Small intestine (tissue), 7 donors: ENCODE measurements at regions not wholly inside any gene's neighbourhood (a gene's known extent, or its start where the extent isn't known, plus 50 kb on each side); places are given as distances from the start of the nearest gene placed in this dataset.

Source experiments
- DNase-seq, 2 donors: peaks; one replicate each; pipeline versions ENCODE4 v3.0.0 to v3.0.0-alpha.2; 2013
- FAIRE-seq: peaks from 2 replicates; lab custom pipeline; 2012; peaks lifted over from hg19 to GRCh38; lab: Jason Lieb, UNC
- H3K27ac ChIP-seq, 3 donors: one replicate each; pipeline ENCODE4 v1.5.1; 2013; ENCODE audit warnings: low read length in 2 of 3, mild to moderate bottlenecking in 2 of 3, control low read depth in 1 of 3, inconsistent platforms in 1 of 3, low read depth in 1 of 3, moderate library complexity in 1 of 3
- H3K27me3 ChIP-seq, 3 donors: one replicate each; pipeline ENCODE4 v1.6.1; 2013; ENCODE audit warnings: low read length in 3 of 3, inconsistent platforms in 1 of 3; ENCODE audit not compliant: control insufficient read depth in 3 of 3, insufficient read depth in 3 of 3
- H3K36me3 ChIP-seq, 3 donors: one replicate each; pipeline ENCODE4 v1.6.1; 2013; ENCODE audit warnings: low read length in 3 of 3, inconsistent platforms in 1 of 3, low read depth in 1 of 3, mild to moderate bottlenecking in 1 of 3, moderate library complexity in 1 of 3; ENCODE audit not compliant: control insufficient read depth in 3 of 3, insufficient read depth in 2 of 3
- H3K4me1 ChIP-seq, 3 donors: one replicate each; pipeline ENCODE4 v1.6.1; 2013; ENCODE audit warnings: low read length in 2 of 3, inconsistent platforms in 1 of 3, low read depth in 1 of 3, mild to moderate bottlenecking in 1 of 3, moderate library complexity in 1 of 3; ENCODE audit not compliant: control insufficient read depth in 3 of 3, insufficient read depth in 2 of 3
- H3K4me3 ChIP-seq, 3 donors: one replicate each; pipeline ENCODE4 v1.5.1; 2013; ENCODE audit warnings: low read length in 3 of 3, control low read depth in 1 of 3, inconsistent platforms in 1 of 3, low read depth in 1 of 3, mild to moderate bottlenecking in 1 of 3, moderate library complexity in 1 of 3
- H3K9me3 ChIP-seq, 2 donors: one replicate each; pipeline ENCODE4 v1.6.1; 2013; ENCODE audit warnings: low read depth in 1 of 2, low read length in 1 of 2; ENCODE audit not compliant: control insufficient read depth in 2 of 2, insufficient read depth in 1 of 2
- WGBS, 3 donors: extraction: QIAGEN DNeasy Blood & Tissue Kit; methylation state at CpG; one replicate each; pipeline ENCODE4 v1.1.7; 2013; 5-methylcytosine and 5-hydroxymethylcytosine counted together
- donor health status: healthy with polysubstance abuse.
- donor health status: control.
- donor health status: control.
- donor health status: Bipolar disorder and iron deficiency.
- donor health status: healthy.

DNA sequence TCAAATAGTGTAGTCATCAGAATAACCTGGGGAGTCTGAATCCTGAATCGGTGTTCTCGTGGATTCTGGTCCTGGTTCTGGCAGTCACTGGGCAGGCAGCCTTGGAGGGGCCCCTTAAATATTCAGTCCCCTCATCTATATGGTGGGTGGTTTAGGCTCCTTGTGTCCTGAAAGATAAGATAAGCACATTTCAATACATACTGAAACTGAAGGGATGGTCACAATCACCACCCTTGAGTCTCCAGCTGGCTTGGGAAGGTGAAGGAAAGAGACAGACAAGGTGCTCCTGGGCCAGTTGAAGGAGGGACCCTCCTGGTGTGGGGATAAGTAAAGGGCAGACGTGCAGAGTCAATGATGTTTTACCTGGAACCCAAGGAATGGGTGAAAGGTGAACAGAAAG, 146.7 kb downstream of the CXCL12 start:
- WGBS, 3 donors = 68 to 87% (median 76%) methylated on average over 3 of the region's 3 CpGs
- Histone ChIP-seq H3K27me3 (no peaks in the 10 kb centered on the region), H3K27ac (no peak overlapping the region), H3K36me3 (no peaks in the 10 kb centered on the region), H3K4me1 (peaks cover 0 to 3% (median 0%) of the 10 kb centered on the region in 3 donors), H3K9me3 (no peaks in the 10 kb centered on the region), H3K4me3 (no peak overlapping the region)
- no peak for FAIRE-seq
- no peak for DNase-seq

DNA sequence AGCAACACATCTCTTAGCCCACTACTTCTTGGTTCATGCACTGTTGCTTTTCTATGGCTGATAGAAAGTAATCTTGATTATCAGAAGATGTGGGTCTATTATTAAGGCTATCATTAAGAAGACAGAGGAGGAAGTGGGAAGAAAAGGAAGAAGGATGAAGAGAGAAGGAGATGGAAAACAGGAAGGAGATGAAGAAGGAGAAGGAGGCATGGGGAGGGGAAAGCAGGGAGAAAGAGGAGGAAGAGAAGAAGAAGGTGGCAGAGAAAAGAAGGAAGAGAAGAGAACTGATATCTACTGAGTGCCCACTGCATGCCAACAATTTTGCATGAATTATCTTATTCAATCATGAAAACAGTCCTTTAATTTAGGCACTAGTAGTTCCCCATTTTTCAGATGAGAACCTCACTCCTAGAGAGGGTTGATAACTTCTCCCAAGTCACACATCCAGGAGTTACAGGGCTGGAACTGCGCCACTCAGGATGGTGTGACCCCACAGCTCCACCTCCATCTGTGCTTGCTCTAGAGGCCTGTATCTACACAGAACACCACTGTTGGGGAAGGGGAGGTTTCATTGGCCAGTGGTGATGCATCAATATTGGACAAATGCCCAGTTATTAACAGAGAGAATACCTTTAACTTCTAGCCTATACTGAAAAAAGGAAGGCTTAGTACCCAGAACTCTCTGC, 147.4 kb downstream of the CXCL12 start:
- no peaks in the 10 kb centered on the region for H3K9me3 ChIP-seq
- no peak overlapping the region for H3K27ac ChIP-seq
- WGBS, 3 donors = 89 to 95% (median 91%) methylated on average over 1 of the region's 1 CpG
- H3K4me1 ChIP-seq = peaks cover 0 to 4% (median 0%) of the 10 kb centered on the region in 3 donors
- FAIRE-seq (no peak), DNase-seq (no peak)
- no peak overlapping the region for H3K4me3 ChIP-seq
- H3K27me3 ChIP-seq = no peaks in the 10 kb centered on the region
- no peaks in the 10 kb centered on the region for H3K36me3 ChIP-seq

DNA sequence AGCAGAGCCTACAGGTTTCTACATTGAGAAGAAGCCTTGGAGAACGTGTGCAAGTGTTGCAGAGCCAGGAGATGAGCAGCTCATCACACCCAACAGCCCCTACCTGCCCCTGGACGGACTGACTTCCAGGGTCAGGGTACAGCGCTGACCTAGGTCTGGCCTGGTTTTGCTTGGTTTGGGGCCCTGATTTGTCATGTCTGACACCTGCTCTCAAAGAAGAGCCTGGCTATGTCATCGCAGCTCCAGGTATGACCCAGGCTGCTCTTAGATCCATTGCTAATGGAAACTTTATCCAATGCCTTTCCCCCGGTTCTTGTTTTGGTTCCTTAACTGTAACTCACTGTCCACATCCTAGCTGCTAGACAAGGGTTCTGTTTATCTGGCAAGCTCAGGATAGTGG, 149.5 kb downstream of the CXCL12 start:
- DNase-seq (no peak), FAIRE-seq (no peak)
- H3K4me3 ChIP-seq = no peak overlapping the region
- peaks cover 0 to 4% (median 0%) of the 10 kb centered on the region in 3 donors for H3K4me1 ChIP-seq
- no peaks in the 10 kb centered on the region for H3K27me3 ChIP-seq
- H3K9me3 ChIP-seq = no peaks in the 10 kb centered on the region
- H3K36me3 ChIP-seq = no peaks in the 10 kb centered on the region
- WGBS, 3 donors = 78 to 92% (median 85%) methylated on average over 5 of the region's 5 CpGs
- no peak overlapping the region for H3K27ac ChIP-seq

DNA sequence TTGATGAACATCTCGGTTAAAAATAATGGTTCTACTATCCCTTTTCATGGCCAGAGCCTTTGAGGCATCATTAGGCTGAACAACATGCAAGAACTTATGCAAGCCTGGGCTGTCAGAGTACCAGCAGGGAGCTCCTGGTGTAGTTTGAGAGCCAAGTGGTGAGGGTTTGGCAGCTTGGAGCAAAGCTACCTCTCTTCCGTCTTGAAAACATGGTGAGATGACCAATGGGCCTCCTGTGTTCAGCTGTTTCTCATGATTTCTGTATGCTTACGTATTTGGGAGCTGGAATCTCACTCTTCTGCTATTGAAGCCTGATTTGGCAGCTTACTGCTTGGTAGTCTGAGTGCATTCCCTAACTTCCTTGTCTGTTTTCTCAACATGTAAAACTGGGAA, 150.4 kb downstream of the CXCL12 start:
- FAIRE-seq = no peak
- WGBS, 3 donors = 77 to 89% (median 79%) methylated on average over 3 of the region's 3 CpGs
- no peak for DNase-seq

DNA sequence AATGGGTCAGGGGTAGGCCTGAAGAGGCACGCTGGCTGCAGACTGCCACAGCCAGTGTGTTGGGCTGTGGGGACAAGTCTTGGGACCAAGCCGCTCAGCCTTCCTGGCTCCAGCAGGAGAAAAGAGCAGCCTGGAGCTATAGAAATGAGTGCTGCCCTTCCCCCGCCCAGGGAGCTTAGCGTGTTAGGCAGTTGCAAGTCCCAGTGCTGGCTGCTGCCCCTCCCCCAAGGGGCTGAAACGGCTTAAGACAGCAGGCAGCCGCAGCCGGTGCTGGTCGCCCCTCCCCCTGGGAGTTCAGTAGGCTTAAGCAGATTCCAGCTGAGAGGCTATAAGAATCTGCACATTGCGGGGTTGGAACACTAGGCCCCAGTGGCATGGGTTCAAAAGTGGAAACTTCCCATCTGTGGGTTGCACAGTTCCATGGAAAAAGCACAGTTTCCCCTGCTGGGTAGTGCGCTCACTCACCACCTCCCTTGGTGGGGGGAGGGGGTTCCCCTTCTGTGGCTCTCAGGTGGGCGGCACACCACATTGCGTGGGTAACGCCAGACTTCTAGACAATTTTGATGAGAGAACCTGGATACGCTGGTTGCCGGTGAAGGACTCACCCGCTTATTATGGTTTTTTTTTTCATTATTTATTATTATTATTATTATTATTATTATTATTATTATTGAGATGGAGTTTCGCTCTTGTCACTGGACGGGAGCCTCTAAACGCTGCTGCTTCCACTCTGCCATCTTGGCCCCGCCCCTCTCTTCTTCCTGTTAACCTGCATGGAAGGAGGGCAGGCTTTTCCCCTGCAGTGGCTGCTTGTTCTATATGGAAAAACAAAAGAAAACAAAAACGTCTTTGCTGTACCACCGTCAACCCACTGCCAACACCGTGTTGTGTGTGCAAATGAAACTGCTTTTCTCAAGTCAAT, 151.1 kb downstream of the CXCL12 start:
- 56 to 72% (median 71%) methylated on average over 23 of the region's 23 CpGs for WGBS, 3 donors
- Histone ChIP-seq H3K36me3 (no peaks in the 10 kb centered on the region), H3K27ac (no peak overlapping the region), H3K27me3 (no peaks in the 10 kb centered on the region), H3K4me1 (peaks cover 0 to 4% (median 0%) of the 10 kb centered on the region in 3 donors), H3K9me3 (no peaks in the 10 kb centered on the region), H3K4me3 (no peak overlapping the region)
- FAIRE-seq (no peak), DNase-seq (peak in 1 of 2 donors; percentile 49)

More for the DNA sequence above, 150.4 kb downstream of the CXCL12 start:
- Histone ChIP-seq H3K27me3 (no peaks in the 10 kb centered on the region), H3K27ac (no peak overlapping the region), H3K4me1 (peaks cover 0 to 4% (median 0%) of the 10 kb centered on the region in 3 donors), H3K4me3 (no peak overlapping the region), H3K36me3 (no peaks in the 10 kb centered on the region), H3K9me3 (no peaks in the 10 kb centered on the region)

DNA sequence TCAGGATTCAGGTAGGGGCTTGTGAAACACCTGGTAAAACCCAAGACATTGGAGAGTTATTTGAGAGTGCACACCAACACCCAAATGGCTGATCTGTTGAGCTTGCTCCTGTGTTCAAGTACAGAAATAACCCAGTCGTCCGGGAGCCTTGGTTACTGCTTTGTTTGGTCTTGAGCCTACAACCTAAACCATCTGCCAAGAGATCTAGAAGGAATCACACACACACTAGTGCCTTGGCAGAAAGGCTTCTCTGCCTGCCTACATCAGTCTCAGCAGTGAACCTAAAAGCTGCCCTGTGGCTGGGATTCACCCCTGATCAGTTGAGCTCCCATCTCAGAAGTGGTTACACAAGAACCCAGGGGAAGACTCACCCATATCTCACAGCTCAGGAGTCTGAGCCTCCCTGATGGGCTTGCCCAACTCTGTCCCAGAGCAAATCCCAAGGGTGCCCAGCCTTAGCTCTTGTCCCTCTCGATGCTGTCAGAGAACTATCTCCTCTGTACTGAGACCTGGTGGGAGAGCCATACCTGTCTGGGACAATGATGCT, 167.6 kb downstream of the CXCL12 start:
- 83 to 90% (median 88%) methylated on average over 3 of the region's 3 CpGs for WGBS, 3 donors
- H3K4me3 ChIP-seq = no peak overlapping the region
- H3K27me3 ChIP-seq = no peaks in the 10 kb centered on the region
- DNase-seq (no peak), FAIRE-seq (no peak)
- H3K4me1 ChIP-seq = no peaks in the 10 kb centered on the region
- peaks cover 0 to 17% of the 10 kb centered on the region in 2 donors for H3K9me3 ChIP-seq
- no peaks in the 10 kb centered on the region for H3K36me3 ChIP-seq
- H3K27ac ChIP-seq = no peak overlapping the region

DNA sequence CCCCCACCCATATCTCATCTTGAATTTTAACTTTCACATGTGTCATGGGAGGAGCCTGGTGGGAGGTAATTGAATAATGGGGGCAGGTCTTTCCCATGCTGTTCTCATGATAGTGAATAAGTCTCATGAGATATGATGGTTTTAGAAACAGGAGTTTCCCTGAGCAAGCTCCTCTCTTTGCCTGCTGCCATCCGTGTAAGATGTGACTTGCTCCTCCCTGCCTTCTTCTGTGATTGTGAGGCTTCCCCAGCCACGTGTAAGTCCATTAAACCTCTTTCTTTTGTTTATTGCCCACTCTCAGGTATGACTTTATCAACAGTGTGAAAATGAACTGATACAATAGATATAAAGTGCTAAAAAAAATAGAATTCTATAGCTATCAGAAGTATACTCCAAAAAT, 168.8 kb downstream of the CXCL12 start:
- no peak for DNase-seq
- Histone ChIP-seq H3K4me3 (no peak overlapping the region), H3K36me3 (no peaks in the 10 kb centered on the region), H3K4me1 (no peaks in the 10 kb centered on the region), H3K27me3 (no peaks in the 10 kb centered on the region), H3K27ac (no peak overlapping the region), H3K9me3 (peaks cover 0 to 17% of the 10 kb centered on the region in 2 donors)
- WGBS, 3 donors = 60 to 72% (median 65%) methylated on average over 2 of the region's 2 CpGs
- FAIRE-seq = no peak

DNA sequence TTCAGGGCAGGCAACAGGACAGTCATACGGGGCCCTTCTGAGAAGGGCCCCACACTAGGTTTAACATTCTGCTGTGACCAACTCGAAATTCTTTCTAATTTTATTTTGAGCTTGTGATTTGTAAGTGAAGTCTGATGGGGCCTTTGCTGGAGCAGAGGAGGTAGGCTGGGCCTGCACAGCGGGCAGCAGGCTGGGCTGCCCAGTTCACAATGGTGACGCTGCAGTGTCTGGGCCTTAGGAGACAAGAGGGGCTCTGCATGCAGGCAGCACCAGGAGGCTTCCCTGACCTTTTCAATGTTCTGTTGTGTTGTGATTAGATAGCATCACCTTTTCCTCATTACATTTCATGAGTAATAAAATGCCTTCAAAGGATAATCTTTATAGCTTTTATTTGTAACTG, 175.1 kb downstream of the CXCL12 start:
- DNase-seq (no peak), FAIRE-seq (no peak)
- Histone ChIP-seq H3K9me3 (peaks cover 0 to 7% of the 10 kb centered on the region in 2 donors), H3K4me3 (no peak overlapping the region), H3K36me3 (no peaks in the 10 kb centered on the region), H3K27ac (no peak overlapping the region), H3K4me1 (no peaks in the 10 kb centered on the region), H3K27me3 (no peaks in the 10 kb centered on the region)
- 56 to 77% (median 77%) methylated on average over 4 of the region's 4 CpGs for WGBS, 3 donors
